ENCODE measurements at regions not wholly inside any gene's neighbourhood (a gene's known extent, or its start where the extent isn't known, plus 50 kb on each side); places are given as distances from the start of the nearest gene placed in this dataset.
A peak's percentile ranks its signal among the peaks of the same experiment; 100 is the strongest.
"Not testable (repeated sequence)": the region's sequence is repeated elsewhere in the genome, so short reads cannot be mapped to it uniquely, and the experiment has no call there.

GRCh38 chr1:213531369-213532310 is 456.1 kb upstream of the PROX1 start:
- DNase-seq (ENCODE audit: low read depth in 2 of 2) = no peak

DNA sequence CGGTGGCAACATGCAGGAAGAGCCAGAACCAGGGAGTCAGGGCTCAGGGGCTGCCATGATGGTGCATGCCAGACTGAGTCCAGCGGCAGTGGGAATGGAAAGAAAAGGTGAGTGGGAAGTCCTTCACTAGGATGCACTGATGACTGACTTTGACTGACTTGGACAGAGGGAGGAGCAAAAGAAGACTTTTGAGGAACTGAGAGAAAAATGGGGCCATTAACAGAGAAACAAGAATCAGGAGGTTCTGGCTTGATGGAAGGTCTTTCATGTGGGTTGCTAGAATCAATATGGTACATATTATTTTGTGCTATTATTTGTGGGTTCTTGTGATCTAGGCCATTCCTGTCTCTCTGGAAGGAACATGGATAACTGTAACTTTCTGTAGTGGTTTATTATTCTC is 454.6 kb upstream of the PROX1 start:
- DNase-seq (ENCODE audit: low read depth in 2 of 2) = no peak

DNA sequence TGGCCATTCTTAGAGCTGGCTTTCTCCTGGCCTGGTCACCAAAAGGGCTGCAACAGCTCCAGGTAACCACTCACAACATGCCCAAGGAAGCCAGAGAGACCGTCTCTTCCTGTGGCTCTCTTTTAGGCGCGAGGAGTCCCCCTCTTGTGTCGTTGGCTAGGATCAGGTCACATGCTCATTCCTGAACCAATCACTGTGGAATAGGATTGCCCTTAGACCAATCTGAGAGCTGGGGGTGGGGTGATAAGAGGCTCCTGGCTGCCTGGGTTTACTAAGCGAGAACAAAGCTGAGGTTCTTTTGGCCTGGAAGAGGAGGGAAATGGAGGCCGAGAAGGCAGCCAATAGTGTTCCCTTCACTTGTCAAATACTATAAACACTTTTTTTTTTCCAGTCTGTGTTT is 452.1 kb upstream of the PROX1 start:
- DNase-seq (ENCODE audit: low read depth in 2 of 2) = no peak

DNA sequence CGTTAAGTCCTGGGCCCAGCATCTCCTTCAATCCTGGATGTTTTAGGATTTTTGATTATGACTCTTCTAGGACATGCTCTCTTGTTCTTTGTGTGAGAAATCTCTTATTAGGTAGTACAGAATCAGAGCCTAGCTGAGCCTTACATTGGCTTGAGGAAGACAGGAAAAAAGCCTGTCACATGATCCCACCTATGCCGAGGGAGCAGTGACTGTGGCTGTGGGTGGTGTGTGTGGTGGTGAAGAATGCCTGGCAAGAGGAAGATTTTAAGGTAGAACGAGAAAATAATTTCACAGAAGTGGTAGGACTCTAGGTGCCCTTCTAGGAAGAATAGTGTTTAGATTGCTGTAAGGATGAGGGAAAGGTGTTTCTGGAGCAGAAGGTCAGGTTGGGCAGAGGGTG is 449.5 kb upstream of the PROX1 start:
- DNase-seq (ENCODE audit: low read depth in 2 of 2) = no peak

GRCh38 chr1:213539464-213539863 is 448.3 kb upstream of the PROX1 start:
- DNase-seq (ENCODE audit: low read depth in 2 of 2) = no peak

GRCh38 chr1:213541641-213542040 is 446.1 kb upstream of the PROX1 start:
- DNase-seq (ENCODE audit: low read depth in 2 of 2) = no peak

GRCh38 chr1:213545181-213545580 is 442.6 kb upstream of the PROX1 start:
- not testable (repeated sequence) for DNase-seq (ENCODE audit: low read depth in 2 of 2)

DNA sequence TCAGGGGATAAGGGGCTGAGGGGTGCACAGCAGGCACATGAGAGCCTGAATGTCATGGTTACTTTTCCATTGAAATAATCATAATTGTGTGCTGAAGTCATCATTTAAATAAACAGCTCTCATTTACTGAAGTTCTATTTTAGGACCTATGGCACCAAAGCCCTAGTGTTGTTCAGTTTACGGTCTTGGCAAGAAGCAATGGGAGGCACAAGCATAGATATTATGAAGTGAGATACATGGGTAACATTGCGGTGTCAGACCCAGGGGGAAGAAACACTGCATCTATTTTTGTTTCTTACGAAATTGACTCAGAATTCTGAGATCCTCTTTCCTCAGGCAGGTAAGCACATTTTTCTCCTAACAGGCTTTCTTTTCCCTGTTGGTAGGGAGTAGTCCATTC is 437.8 kb upstream of the PROX1 start:
- no peak for DNase-seq (ENCODE audit: low read depth in 2 of 2)

- DNase-seq (ENCODE audit: low read depth in 2 of 2) = no peak
Measured at GRCh38 chr1:213550804-213551203, 437.0 kb upstream of the PROX1 start.

DNA sequence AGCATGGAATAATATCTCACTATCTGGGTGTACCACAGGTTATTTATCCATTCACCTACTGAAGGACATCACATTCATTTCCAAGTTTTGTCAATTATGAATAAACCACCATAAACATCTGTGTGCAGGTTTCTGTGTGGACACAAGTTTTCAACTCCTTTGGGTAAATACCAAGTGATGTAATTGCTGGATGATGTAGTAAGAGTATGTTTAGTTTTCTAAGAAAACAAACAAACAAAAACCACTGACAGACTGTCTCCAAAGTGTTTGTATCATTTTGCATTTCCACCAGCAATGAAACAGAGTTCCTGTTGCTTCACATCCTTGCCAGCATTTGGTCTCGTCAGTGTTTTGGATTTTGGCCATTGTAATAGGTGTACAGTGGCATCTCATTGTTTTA is 435.7 kb upstream of the PROX1 start:
- DNase-seq (ENCODE audit: low read depth in 2 of 2) = no peak

GRCh38 chr1:213560226-213560625 is 427.5 kb upstream of the PROX1 start:
- no peak for DNase-seq (ENCODE audit: low read depth in 2 of 2)

GRCh38 chr1:213561870-213562269 is 425.9 kb upstream of the PROX1 start:
- no peak for DNase-seq (ENCODE audit: low read depth in 2 of 2)

DNA sequence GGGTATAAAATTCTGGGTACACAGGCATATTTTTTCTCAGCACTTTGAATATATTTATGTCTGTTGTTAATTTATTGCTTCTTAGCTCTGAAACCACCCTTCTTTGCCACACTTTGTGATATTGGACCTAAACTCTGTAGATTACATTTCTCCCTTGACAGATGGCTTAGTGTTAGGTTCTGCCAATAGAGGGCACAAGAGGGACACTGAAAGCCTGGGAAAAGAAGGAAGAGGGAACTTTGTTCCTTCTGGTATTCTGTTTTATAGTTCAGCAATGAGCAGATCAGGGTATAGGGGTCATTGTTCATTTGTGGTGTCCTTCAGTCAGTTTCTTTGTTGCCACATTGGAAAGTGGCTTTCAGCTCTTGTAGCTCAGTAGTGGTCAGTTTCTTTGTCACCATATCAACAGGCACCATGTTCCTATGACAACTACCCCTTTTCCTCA is 423.5 kb upstream of the PROX1 start:
- peak; percentile 3 to 74 for DNase-seq (ENCODE audit: low read depth in 2 of 2)

DNA sequence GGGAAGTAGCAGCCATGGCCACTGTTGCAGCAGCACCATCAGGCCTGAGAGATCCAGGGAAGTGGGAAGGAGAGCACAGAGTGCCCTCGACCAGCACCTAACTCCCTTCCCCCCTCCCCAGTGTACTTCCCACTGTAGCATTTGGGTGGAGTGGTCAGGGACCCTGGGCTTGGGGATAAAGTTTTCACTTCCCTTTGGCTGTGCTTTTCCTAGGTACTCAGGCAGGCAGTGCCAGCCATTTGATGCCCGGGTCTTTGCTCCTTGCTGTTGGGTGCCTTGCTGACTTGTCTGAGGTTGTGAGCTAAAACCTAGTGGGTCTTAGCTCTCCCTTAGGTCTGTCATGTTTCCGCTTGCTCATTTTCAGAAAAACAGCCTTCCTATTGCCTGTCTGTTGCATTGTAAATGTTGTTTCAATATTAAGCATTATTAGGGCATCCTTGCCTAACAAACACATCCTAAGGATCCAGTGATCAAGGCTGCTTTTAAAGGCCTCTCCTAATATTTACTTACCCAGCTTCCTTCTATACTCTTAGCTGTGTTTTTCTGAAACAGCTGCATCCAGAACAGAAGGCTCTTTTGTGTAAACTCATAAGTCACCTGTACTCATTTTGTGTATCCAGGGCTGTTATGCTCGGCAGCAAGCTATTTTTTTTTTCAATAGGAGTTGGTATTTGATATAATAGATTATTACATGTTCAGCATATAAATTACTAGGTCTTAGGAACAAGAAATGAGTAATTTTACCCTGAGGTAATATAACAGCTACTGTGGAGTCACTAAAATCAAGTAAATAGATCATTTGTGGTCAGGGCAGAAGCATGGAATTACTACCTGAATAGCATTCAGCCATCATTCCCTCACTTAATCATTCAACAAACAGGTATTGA is 418.6 kb upstream of the PROX1 start:
- no peak for DNase-seq (ENCODE audit: low read depth in 2 of 2)

DNA sequence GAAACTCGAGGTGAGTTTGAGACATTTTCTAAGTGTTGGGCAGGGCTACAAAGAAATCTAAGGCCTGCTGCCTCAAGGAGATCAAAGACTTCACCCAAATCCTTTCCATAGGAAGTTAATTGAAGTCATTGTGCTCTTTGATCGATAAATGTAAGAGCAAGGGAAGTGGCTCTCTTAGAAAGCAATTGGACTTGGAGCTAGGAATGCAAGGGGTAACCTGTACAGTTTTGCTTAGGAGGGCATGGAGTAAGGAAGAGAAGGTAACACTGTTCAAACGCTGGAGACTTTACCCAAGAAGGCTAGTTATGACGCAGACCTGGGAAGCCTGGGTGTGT is 418.0 kb upstream of the PROX1 start:
- no peak for DNase-seq (ENCODE audit: low read depth in 2 of 2)

GRCh38 chr1:213570487-213570886 is 417.3 kb upstream of the PROX1 start:
- no peak for DNase-seq (ENCODE audit: low read depth in 2 of 2)

DNA sequence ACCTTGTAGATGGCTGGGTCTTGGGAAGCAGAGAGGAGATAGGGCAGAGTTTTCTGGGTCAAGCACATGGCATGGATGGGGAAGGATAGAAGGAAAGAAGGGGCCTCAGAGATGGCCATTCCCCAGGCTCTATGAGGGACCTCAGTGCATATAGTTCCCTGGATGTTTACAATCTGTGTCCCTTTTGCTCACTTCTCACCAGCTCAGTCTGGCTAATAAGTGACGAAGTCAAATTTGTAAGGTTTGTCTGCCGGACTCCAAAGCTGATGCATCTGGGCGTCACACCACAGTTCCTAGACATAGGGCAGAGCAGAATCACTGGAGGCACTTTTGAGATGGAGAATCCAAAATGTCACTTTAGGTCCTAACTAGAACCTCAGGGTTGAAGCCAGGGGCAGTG is 416.4 kb upstream of the PROX1 start:
- no peak for DNase-seq (ENCODE audit: low read depth in 2 of 2)

DNA sequence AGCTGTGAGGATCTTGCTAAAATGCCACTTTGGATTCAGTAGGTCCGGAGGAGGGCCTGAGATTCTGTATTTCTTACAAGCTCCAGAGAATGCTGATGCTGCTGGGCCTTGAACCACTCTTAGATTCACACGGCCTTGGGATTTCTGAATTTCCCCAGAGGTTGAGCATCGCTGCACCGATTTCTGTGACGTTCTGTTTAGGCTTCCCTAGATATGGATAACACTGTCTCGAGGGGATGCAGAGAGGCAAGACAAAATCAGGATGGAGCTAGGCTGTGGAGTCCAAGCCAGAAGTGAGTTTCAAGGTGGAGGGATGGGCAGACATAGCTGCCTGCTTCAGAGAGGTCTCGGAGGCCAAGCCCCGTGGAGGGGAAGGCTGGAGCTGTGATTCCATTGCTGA is 415.9 kb upstream of the PROX1 start:
- no peak for DNase-seq (ENCODE audit: low read depth in 2 of 2)

GRCh38 chr1:213572912-213573647 is 414.7 kb upstream of the PROX1 start:
- no peak for DNase-seq (ENCODE audit: low read depth in 2 of 2)

- DNase-seq (ENCODE audit: low read depth in 2 of 2) = no peak
Measured at GRCh38 chr1:213573648-213574009, 414.1 kb upstream of the PROX1 start.

- no peak for DNase-seq (ENCODE audit: low read depth in 2 of 2)
Measured at GRCh38 chr1:213582976-213583567, 404.7 kb upstream of the PROX1 start.

DNA sequence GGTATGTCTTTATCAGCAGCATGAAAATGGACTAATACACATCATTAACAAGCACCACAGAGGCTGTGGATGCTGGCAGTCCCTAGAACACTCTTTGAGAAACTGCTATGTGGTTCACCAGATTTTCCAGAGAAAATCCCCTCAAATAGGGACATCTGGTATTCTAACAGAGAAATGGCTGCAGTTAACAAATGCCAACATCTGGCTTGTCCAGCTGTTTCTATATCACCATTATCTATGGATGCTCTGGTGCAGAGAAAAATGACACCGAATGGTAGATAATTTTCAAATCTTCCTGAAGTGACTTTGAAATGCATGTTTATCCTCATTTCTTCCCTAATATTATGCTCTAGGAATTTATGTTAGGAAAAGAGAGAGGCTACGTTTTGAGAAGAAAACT is 403.5 kb upstream of the PROX1 start:
- no peak for DNase-seq (ENCODE audit: low read depth in 2 of 2)
